Erythroblast (primary cell): ENCODE measurements at regions not wholly inside any gene's neighbourhood (a gene's known extent, or its start where the extent isn't known, plus 50 kb on each side); places are given as distances from the start of the nearest gene placed in this dataset.

ENCODE experiments used
- GATA1 ChIP-seq: IDR thresholded peaks from 2 replicates; pipeline ENCODE4 v1.6.1; 2011; ENCODE audit warnings: low read depth, mild to moderate bottlenecking, control low read depth, low read length, moderate library complexity
- POLR2A ChIP-seq: IDR thresholded peaks from 2 replicates; pipeline ENCODE4 v1.6.1; 2011; ENCODE audit warnings: mild to moderate bottlenecking, low read length

GRCh38 chr11:71151561-71151960, 100.8 kb downstream of the SHANK2 start:
- TF ChIP-seq POLR2A, result no peak
- no peak for TF ChIP-seq GATA1
